ENCODE measurements at regions not wholly inside any gene's neighbourhood (a gene's known extent, or its start where the extent isn't known, plus 50 kb on each side); places are given as distances from the start of the nearest gene placed in this dataset.
"Not testable (repeated sequence)": the region's sequence is repeated elsewhere in the genome, so short reads cannot be mapped to it uniquely, and the experiment has no call there.

GRCh38 chr5:69907941-69908340, 117.1 kb upstream of the SERF1B start:
- DNase-seq (ENCODE audit: low spot score in 2 of 2): peak; percentile 5 to 39
- H3K9me3 ChIP-seq; H3K4me1 ChIP-seq; H3K27me3 ChIP-seq; H3K36me3 ChIP-seq; H3K4me3 ChIP-seq; H3K27ac ChIP-seq; intact Hi-C loops (cut with DNase I): not testable (repeated sequence)

GRCh38 chr5:69913771-69914170, 111.3 kb upstream of the SERF1B start:
- H3K36me3 ChIP-seq; H3K9me3 ChIP-seq; intact Hi-C loops (cut with DNase I); H3K4me1 ChIP-seq; H3K27ac ChIP-seq; H3K27me3 ChIP-seq; H3K4me3 ChIP-seq: not testable (repeated sequence)
- peak in 1 of 2 donors; percentile 46 for DNase-seq (ENCODE audit: low spot score in 2 of 2)
